HCT116 (cell line): ENCODE measurements at regions not wholly inside any gene's neighbourhood (a gene's known extent, or its start where the extent isn't known, plus 50 kb on each side); places are given as distances from the start of the nearest gene placed in this dataset.

ENCODE experiments used
- ATAC-seq: fragments of 200-7000 bp; cut with Tn5 transposase; 2 replicates; pipeline ENCODE4 v1.9.1; 2020; ENCODE audit warnings: mild to moderate bottlenecking, moderate library complexity
- BruUV-seq: library from RNA; stranded (reverse); fragments of 400-500 nt; replicated peaks from 2 replicates; lab custom pipeline; 2021; lab: Mats Ljungman, UMichigan
- CTCF ChIA-PET: fragments of 300-600 bp; sonication (Branson Sonifier 250); formaldehyde crosslinking; loops from one replicate; lab custom pipeline; 2021; ENCODE audit warnings: antibody characterized with exemption; lab: Charles Lee
- POLR2A ChIA-PET: fragments of 300-600, 350-600 bp; sonication (Branson Sonifier 250); formaldehyde crosslinking; loops from one replicate; lab custom pipeline; 2021; ENCODE audit warnings: antibody characterized with exemption; lab: Charles Lee
- RAD21 ChIA-PET, 2 experiments: fragments of 300-600 bp; sonication (Branson Sonifier 250); formaldehyde crosslinking; loops; one replicate each; lab custom pipeline; 2023; ENCODE audit warnings: low total read pairs in 2 of 2; ENCODE audit not compliant: uncharacterized antibody in 2 of 2, unreplicated experiment in 2 of 2, low non-redundant PET in 1 of 2; lab: Charles Lee
- DNase-seq: peaks from one replicate; pipeline ENCODE4 v3.0.0-alpha.2; 2010; ENCODE audit warnings: low read depth, low spot score
- H2AFZ ChIP-seq: fragments of 200-600 bp; shearing (Covaris generic), sonication (generic); 2 replicates; pipeline ENCODE4 v1.6.1; 2017; ENCODE audit warnings: low read depth, mixed run types, mixed read lengths, antibody characterized with exemption, low read length; ENCODE audit not compliant: poor library complexity, severe bottlenecking
- H3K27ac ChIP-seq: 2 replicates; pipeline ENCODE4 v1.5.1; 2012; ENCODE audit warnings: low read depth, low read length
- H3K27me3 ChIP-seq: fragments of 200-600 bp; sonication (generic); 2 replicates; pipeline ENCODE4 v1.6.1; 2016; ENCODE audit warnings: mixed run types, low read length, mixed read lengths; ENCODE audit not compliant: insufficient read depth
- H3K36me3 ChIP-seq, 2 experiments: fragments of 200-500 bp in 1 of 2; fragments of 200-600 bp in 1 of 2; sonication (Bioruptor generic) in 1 of 2; sonication (generic) in 1 of 2; 2 replicates each; pipeline versions ENCODE4 v1.5.1 to v1.6.1; 2014 to 2016; ENCODE audit warnings: low read length in 2 of 2, inconsistent platforms in 1 of 2, mixed read lengths in 1 of 2, mixed run types in 1 of 2; ENCODE audit not compliant: insufficient read depth in 2 of 2, control insufficient read depth in 1 of 2
- H3K4me1 ChIP-seq, 2 experiments: fragments of 200-600 bp in 1 of 2; sonication (generic) in 1 of 2; 2 replicates each; pipeline versions ENCODE4 v1.5.1 to v1.6.1; 2012 to 2017; ENCODE audit warnings: low read length in 2 of 2, inconsistent platforms in 1 of 2, mild to moderate bottlenecking in 1 of 2, mixed read lengths in 1 of 2, mixed run types in 1 of 2, moderate library complexity in 1 of 2; ENCODE audit not compliant: insufficient read depth in 2 of 2, control insufficient read depth in 1 of 2
- H3K4me2 ChIP-seq: fragments of 200-600 bp; sonication (generic); 2 replicates; pipeline ENCODE4 v1.6.1; 2017; ENCODE audit warnings: mixed run types, low read length, mixed read lengths
- H3K4me3 ChIP-seq, 2 experiments: fragments of 200-600 bp in 1 of 2; sonication (generic) in 1 of 2; replicated peaks in 1 of 2; 2 replicates each; pipeline ENCODE4 v1.5.1; 2011 to 2016; ENCODE audit warnings: low read length in 2 of 2, control low read depth in 1 of 2, low read depth in 1 of 2, mild to moderate bottlenecking in 1 of 2, mixed read lengths in 1 of 2, mixed run types in 1 of 2
- H3K79me2 ChIP-seq: fragments of 200-600 bp; sonication (generic); 2 replicates; pipeline ENCODE4 v1.6.1; 2017; ENCODE audit warnings: mild to moderate bottlenecking, mixed run types, low read length, moderate library complexity, mixed read lengths; ENCODE audit not compliant: insufficient read depth
- H3K9ac ChIP-seq: fragments of 200-600 bp; sonication (generic); 2 replicates; pipeline ENCODE4 v1.6.1; 2016; ENCODE audit warnings: low read length, mixed read lengths
- H3K9me2 ChIP-seq: fragments of 200-600 bp; sonication (generic), shearing (Covaris generic); 2 replicates; pipeline ENCODE4 v1.6.1; 2017; ENCODE audit warnings: mixed run types, mild to moderate bottlenecking, moderate library complexity; ENCODE audit not compliant: insufficient read depth
- H3K9me3 ChIP-seq, 2 experiments: fragments of 200-500 bp in 1 of 2; fragments of 200-600 bp in 1 of 2; sonication (Bioruptor generic) in 1 of 2; sonication (generic) in 1 of 2; 2 replicates each; pipeline ENCODE4 v1.6.1; 2014 to 2017; ENCODE audit warnings: low read length in 2 of 2, mixed read lengths in 2 of 2, inconsistent platforms in 1 of 2, low read depth in 1 of 2, mild to moderate bottlenecking in 1 of 2, mixed run types in 1 of 2, moderate library complexity in 1 of 2; ENCODE audit not compliant: control insufficient read depth in 1 of 2, insufficient read depth in 1 of 2
- H4K20me1 ChIP-seq: fragments of 200-600 bp; sonication (generic), shearing (Covaris generic); 2 replicates; pipeline ENCODE4 v1.6.1; 2017; ENCODE audit warnings: mixed run types, mild to moderate bottlenecking, moderate library complexity; ENCODE audit not compliant: insufficient read depth
- ATF3 ChIP-seq: IDR thresholded peaks from 2 replicates; pipeline ENCODE4 v1.6.1; 2012
- CEBPB ChIP-seq: IDR thresholded peaks from 2 replicates; pipeline ENCODE4 v1.6.1; 2012; ENCODE audit warnings: low read depth
- EZH2 ChIP-seq: fragments of 200-600 bp; sonication (generic); IDR thresholded peaks from 2 replicates; pipeline ENCODE4 v1.6.1; 2017; ENCODE audit warnings: antibody characterized with exemption, mixed run types
- EZH2phosphoT487 ChIP-seq: fragments of 200-600 bp; IDR thresholded peaks from 2 replicates; pipeline ENCODE4 v1.6.1; 2018; ENCODE audit warnings: antibody characterized with exemption, borderline replicate concordance
- FOSL1 ChIP-seq: IDR thresholded peaks from 2 replicates; pipeline ENCODE4 v1.6.1; 2012; ENCODE audit warnings: low read depth
- JUND ChIP-seq: IDR thresholded peaks from 2 replicates; pipeline ENCODE4 v1.6.1; 2012
- RAD21 ChIP-seq: IDR thresholded peaks from 2 replicates; pipeline ENCODE4 v1.6.1; 2012; ENCODE audit warnings: low read depth, mild to moderate bottlenecking
- SIN3A ChIP-seq: IDR thresholded peaks from 2 replicates; pipeline ENCODE4 v1.6.1; 2012; ENCODE audit warnings: low read depth
- SP1 ChIP-seq: IDR thresholded peaks from 2 replicates; pipeline ENCODE4 v1.6.1; 2012; ENCODE audit warnings: low read depth
- SRF ChIP-seq: IDR thresholded peaks from 2 replicates; pipeline ENCODE4 v1.6.1; 2012; ENCODE audit warnings: low read depth
- TCF7L2 ChIP-seq: IDR thresholded peaks from 2 replicates; pipeline ENCODE4 v1.7.0; 2011; ENCODE audit warnings: borderline replicate concordance, inconsistent platforms; ENCODE audit not compliant: insufficient read depth, insufficient read length; ENCODE audit errors: extremely low read depth
- intact Hi-C: fragments of 100-400 bp; cut with micrococcal nuclease; formaldehyde crosslinking; loops from 2 replicates; pipeline ENCODE4 v1.10.0; 2022
- TF ChIP-seq, protein P1 (sequence below): IDR thresholded peaks from 2 replicates; pipeline ENCODE4 v1.6.1; 2011; ENCODE audit warnings: mild to moderate bottlenecking, low read length, moderate library complexity; ENCODE audit not compliant: insufficient replicate concordance; ENCODE audit errors: extremely low read depth

- no peak for DNase-seq
- no peak overlapping the region for H3K9ac ChIP-seq
These were observed 423.7 kb upstream of the TSHZ3 start for GRCh38 chr19:31772915-31773314.

GRCh38 chr19:31781542-31781941 is 432.3 kb upstream of the TSHZ3 start:
- H3K9me2 ChIP-seq: no peaks in the 10 kb centered on the region
- H3K9ac ChIP-seq: no peak overlapping the region
- no peak for ATAC-seq
- H3K27ac ChIP-seq: no peak overlapping the region
- no peaks in the 10 kb centered on the region for H4K20me1 ChIP-seq
- H3K4me2 ChIP-seq: no peak overlapping the region
- no peak overlapping the region for H3K4me3 ChIP-seq
- BruUV-seq: no TSS peak
- RAD21 ChIA-PET: no interaction called here
- no peaks in the 10 kb centered on the region for H3K4me1 ChIP-seq
- no peak for TF ChIP-seq JUND
- TF ChIP-seq, protein P1, sequence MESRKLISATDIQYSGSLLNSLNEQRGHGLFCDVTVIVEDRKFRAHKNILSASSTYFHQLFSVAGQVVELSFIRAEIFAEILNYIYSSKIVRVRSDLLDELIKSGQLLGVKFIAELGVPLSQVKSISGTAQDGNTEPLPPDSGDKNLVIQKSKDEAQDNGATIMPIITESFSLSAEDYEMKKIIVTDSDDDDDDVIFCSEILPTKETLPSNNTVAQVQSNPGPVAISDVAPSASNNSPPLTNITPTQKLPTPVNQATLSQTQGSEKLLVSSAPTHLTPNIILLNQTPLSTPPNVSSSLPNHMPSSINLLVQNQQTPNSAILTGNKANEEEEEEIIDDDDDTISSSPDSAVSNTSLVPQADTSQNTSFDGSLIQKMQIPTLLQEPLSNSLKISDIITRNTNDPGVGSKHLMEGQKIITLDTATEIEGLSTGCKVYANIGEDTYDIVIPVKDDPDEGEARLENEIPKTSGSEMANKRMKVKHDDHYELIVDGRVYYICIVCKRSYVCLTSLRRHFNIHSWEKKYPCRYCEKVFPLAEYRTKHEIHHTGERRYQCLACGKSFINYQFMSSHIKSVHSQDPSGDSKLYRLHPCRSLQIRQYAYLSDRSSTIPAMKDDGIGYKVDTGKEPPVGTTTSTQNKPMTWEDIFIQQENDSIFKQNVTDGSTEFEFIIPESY: no peak
- TF ChIP-seq ATF3: no peak
- no peak for TF ChIP-seq TCF7L2
- no peak for TF ChIP-seq RAD21
- no peak for TF ChIP-seq FOSL1
- TF ChIP-seq EZH2phosphoT487: no peak
- TF ChIP-seq, all 23 proteins: peak for 0
- Histone ChIP-seq H3K27me3 (no peaks in the 10 kb centered on the region), H3K9me3 (peaks cover 15 to 23% of the 10 kb centered on the region in 2 experiments; a peak in 2 of 4 replicates), H2AFZ (no peak overlapping the region), H3K79me2 (no peaks in the 10 kb centered on the region), H3K36me3 (no peaks in the 10 kb centered on the region)
- ChIA-PET CTCF (no interaction called here), POLR2A (no interaction called here)
- no peak for DNase-seq
- intact Hi-C loops: no loop called here

More at GRCh38 chr19:31772915-31773314, 423.7 kb upstream of the TSHZ3 start:
- no peaks in the 10 kb centered on the region for H3K36me3 ChIP-seq
- ChIA-PET RAD21 (no interaction called here), POLR2A (no interaction called here), CTCF (no interaction called here)
- no TSS peak for BruUV-seq
- H3K4me1 ChIP-seq: no peaks in the 10 kb centered on the region
- H3K27me3 ChIP-seq: no peaks in the 10 kb centered on the region
- no peaks in the 10 kb centered on the region for H3K79me2 ChIP-seq
- no peak overlapping the region for H2AFZ ChIP-seq
- no peaks in the 10 kb centered on the region for H4K20me1 ChIP-seq
- no peaks in the 10 kb centered on the region for H3K9me2 ChIP-seq
- no peak overlapping the region for H3K4me2 ChIP-seq
- H3K9me3 ChIP-seq: peaks cover 22 to 39% of the 10 kb centered on the region in 2 experiments; a peak in 2 of 4 replicates
- TF ChIP-seq SP1 (no peak), SRF (no peak), SIN3A (no peak), EZH2 (no peak), CEBPB (no peak)
- no peak for ATAC-seq
- H3K4me3 ChIP-seq: no peak overlapping the region
- intact Hi-C loops: no loop called here
- no peak overlapping the region for H3K27ac ChIP-seq
